ENCODE measurements at regions not wholly inside any gene's neighbourhood (a gene's known extent, or its start where the extent isn't known, plus 50 kb on each side); places are given as distances from the start of the nearest gene placed in this dataset.

- no peak for DNase-seq (ENCODE audit: low read depth in 4 of 4, low spot score in 2 of 4)
Observed at GRCh38 chr9:10674586-10674985, 61.8 kb upstream of the PTPRD start.

- DNase-seq (ENCODE audit: low read depth in 4 of 4, low spot score in 2 of 4): no peak
Observed at GRCh38 chr9:10678010-10678409, 65.2 kb upstream of the PTPRD start.

DNA sequence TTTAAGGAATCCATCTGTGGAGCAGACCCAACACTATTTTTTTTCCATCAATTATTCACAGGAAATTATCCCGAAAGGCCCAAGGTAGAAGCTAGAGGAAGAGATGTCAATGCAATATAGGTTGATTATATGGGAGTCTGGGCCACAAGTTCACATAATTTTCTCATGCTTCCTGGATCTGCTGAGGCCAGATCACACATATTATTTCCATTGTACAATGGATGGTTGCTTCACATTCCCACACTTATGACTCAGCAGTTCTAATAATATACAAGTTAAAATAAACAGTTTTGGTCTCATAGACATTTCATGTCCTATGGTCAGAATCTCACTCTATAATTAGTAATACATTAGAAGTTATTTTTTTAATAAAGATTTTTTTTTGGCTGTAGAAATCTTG, 66.0 kb upstream of the PTPRD start:
- DNase-seq (ENCODE audit: low read depth in 4 of 4, low spot score in 2 of 4): no peak

GRCh38 chr9:10686943-10687342, 74.1 kb upstream of the PTPRD start:
- no peak for DNase-seq (ENCODE audit: low read depth in 4 of 4, low spot score in 2 of 4)

- no peak for DNase-seq (ENCODE audit: low read depth in 4 of 4, low spot score in 2 of 4)
Observed at GRCh38 chr9:10690546-10690945, 77.7 kb upstream of the PTPRD start.

- no peak for DNase-seq (ENCODE audit: low read depth in 4 of 4, low spot score in 2 of 4)
Observed at GRCh38 chr9:10697044-10697443, 84.2 kb upstream of the PTPRD start.

- no peak for DNase-seq (ENCODE audit: low read depth in 4 of 4, low spot score in 2 of 4)
Observed at GRCh38 chr9:10700291-10700690, 87.5 kb upstream of the PTPRD start.

GRCh38 chr9:10700915-10701314, 88.1 kb upstream of the PTPRD start:
- DNase-seq (ENCODE audit: low read depth in 4 of 4, low spot score in 2 of 4): no peak

DNA sequence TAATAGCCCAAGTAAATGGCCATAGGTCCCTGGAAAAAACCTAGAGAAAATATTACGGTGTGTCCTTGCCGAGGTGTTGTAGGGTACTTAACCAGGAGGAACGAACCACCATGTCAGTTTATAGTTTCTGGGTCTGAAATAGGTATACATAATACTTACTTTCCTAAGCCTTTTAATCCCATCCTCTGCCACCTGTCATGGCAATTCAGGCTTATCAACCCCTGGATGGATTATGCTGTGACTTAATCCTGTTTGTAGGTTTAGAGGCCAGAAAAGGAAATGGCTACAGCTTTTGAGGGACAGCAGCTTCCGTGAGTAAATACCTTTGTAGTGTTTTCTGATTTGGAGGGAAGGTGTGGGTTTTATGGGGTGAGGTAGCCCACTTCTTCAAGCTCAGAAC, 89.1 kb upstream of the PTPRD start:
- no peak for DNase-seq (ENCODE audit: low read depth in 4 of 4, low spot score in 2 of 4)

GRCh38 chr9:10703139-10703538, 90.3 kb upstream of the PTPRD start:
- no peak for DNase-seq (ENCODE audit: low read depth in 4 of 4, low spot score in 2 of 4)

- no peak for DNase-seq (ENCODE audit: low read depth in 4 of 4, low spot score in 2 of 4)
Observed at GRCh38 chr9:10704720-10705119, 91.9 kb upstream of the PTPRD start.

GRCh38 chr9:10705383-10705782, 92.6 kb upstream of the PTPRD start:
- no peak for DNase-seq (ENCODE audit: low read depth in 4 of 4, low spot score in 2 of 4)

DNA sequence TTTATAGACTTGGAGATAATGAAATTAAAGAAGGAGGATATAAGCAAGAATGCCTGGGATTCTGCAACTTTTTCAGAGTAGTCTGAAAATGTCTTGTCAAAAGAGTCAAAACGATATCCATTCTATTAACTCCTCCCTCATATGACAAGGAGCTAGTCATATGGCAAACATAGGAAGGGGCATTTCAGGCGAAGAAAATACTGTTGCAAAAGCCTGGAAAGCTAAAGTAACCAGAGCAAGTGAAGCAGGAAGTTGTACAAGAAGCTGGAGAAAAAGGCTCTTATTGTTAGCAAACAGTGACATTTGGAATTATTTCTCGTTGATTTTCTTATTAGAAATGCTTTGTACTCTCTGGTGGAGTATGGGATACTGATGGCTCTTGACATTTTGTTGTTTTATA, 94.0 kb upstream of the PTPRD start:
- DNase-seq (ENCODE audit: low read depth in 4 of 4, low spot score in 2 of 4): no peak

GRCh38 chr9:10721301-10721700, 108.5 kb upstream of the PTPRD start:
- DNase-seq (ENCODE audit: low read depth in 4 of 4, low spot score in 2 of 4): no peak

DNA sequence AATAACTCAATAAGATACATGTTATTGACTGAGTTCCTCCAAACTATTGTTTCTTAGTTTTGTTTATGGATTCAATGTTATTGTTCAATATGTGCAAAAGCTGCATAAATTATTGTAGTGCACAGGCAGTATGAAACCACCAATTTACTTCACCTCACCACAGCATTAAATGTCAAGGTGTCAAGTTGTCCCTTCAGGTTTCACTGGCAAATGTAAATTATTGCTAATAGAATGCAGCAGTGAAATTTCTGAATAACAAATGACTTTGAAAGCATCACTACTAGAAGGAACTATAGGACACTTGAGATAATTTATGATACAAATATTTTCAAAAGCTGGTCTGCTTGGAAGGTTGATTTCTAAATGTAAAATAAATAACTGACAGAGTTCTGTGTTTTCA, 116.4 kb upstream of the PTPRD start:
- DNase-seq (ENCODE audit: low read depth in 4 of 4, low spot score in 2 of 4): no peak

DNA sequence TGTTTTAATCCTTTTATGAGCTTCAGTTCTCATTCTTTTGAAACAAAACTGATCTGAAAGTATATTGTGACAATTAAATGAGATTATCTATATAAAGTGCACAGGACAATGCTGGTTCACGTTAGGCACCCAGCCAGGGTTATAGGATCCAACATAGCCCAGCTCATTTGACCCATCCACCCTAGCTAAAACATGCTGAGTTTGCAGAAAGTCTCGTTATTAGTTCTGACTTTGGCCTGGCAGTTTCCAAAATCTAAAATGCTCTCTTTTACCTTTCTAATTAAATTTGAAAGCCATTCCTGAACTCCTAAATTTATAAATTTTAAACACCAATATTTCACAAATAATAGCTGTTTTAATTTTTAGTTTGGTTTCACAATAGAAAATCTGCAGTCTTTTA, 131.9 kb upstream of the PTPRD start:
- DNase-seq (ENCODE audit: low read depth in 4 of 4, low spot score in 2 of 4): no peak

DNA sequence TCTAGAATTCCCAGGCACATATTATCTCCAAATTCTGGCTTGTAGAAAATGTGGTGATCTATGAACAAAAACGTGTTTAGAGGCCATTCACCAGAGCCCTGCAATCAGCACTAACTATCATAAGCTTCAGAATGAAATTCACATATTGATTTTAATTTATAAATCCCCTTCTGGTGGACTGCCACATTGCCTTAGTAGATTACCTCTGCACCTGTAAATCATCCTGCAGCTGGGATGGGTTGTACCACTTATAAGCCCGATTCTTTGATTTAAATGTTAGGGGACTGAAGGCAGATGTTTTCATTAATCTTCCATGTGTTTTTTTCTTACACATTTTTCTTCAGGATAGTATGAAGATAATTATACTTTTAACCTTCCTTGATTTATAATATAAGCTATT, 140.7 kb upstream of the PTPRD start:
- no peak for DNase-seq (ENCODE audit: low read depth in 4 of 4, low spot score in 2 of 4)

- no peak for DNase-seq (ENCODE audit: low read depth in 4 of 4, low spot score in 2 of 4)
Observed at GRCh38 chr9:10764481-10764880, 151.7 kb upstream of the PTPRD start.

DNA sequence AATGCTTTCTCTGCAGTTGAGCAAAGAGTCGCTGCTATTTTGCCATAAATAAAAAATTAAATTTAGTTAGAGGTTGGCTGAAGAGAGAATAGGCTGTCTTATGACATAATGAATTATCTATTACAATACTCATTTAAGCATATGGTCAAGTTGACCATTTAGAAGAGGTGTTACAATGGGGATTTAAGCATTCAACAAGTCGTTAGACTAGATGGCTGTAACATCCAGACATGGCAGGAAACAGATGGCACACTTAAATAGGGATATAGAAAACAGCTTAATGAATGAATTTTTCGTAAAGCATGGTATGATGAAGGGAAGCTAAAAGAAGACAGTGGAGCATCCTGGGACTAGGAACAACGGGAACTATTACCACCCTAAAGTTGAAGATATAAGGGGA, 160.3 kb upstream of the PTPRD start:
- DNase-seq (ENCODE audit: low read depth in 4 of 4, low spot score in 2 of 4): no peak

DNA sequence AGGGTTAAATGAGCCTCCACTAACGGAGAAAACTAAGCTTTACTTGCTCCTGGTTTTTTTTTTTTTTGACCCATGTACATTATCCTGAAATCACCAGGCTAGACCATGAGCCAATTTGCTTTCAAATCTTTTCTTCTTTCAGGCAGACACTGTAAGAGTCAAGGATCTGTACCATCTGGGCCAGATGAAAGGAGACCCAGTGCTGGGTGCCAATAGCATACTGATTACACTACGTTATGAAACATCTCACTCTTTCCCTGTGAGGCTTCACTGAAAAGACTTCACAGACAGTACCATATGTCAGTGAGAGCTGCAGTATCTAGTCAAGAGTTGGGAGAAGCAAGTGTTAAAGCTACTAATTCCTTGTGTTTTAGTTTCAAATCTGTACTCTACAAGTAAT, 161.2 kb upstream of the PTPRD start:
- no peak for DNase-seq (ENCODE audit: low read depth in 4 of 4, low spot score in 2 of 4)

- no peak for DNase-seq (ENCODE audit: low read depth in 4 of 4, low spot score in 2 of 4)
Observed at GRCh38 chr9:10785255-10785654, 172.5 kb upstream of the PTPRD start.

DNA sequence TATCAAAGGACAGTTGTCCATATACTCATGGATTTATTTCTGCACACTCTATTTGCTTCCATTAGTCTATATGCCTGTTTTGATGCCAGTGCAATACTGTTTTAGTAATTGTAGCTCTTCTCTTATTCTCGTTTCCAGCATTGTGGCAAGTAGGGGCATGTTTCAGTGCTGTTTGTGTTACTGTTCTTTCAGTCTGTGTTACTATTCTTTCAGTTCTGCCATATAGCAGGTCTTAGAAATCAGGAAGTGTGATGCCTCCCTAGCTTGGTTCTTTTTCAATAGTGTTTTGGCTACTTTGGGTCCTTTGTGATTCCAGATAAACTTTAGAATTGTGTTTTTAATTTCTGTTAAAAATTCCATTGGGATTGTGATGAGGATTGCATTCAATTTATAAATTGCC, 180.5 kb upstream of the PTPRD start:
- DNase-seq (ENCODE audit: low read depth in 4 of 4, low spot score in 2 of 4): no peak

- no peak for DNase-seq (ENCODE audit: low read depth in 4 of 4, low spot score in 2 of 4)
Observed at GRCh38 chr9:10804486-10804885, 191.7 kb upstream of the PTPRD start.

GRCh38 chr9:10806868-10807267, 194.1 kb upstream of the PTPRD start:
- no peak for DNase-seq (ENCODE audit: low read depth in 4 of 4, low spot score in 2 of 4)
